ENCODE measurements at regions not wholly inside any gene's neighbourhood (a gene's known extent, or its start where the extent isn't known, plus 50 kb on each side); places are given as distances from the start of the nearest gene placed in this dataset.

DNA sequence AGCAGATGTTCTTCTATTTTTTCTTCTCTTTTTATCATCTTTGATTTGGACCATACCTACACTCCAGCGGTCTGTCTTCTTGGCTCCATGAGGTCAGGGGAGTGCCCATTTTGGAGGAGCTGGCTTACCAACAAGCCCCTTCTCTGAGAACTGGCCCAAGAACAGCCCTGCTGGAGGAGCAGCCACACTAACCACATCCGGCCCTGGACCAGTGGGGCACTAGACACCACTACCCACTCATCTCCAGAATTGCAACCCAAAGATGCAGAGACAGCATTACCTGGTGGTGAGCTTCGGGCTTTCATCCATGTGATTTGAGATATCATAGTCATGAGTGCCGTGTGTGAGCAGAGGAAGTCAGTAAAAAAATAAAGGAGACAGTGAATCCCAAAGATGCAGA, 599.4 kb upstream of the CDH4 start:
- peaks cover 6% of the 10 kb centered on the region for H3K9me3 Mint-ChIP-seq (ENCODE audit: unreplicated experiment)
- H3K27ac Mint-ChIP-seq (ENCODE audit: unreplicated experiment), result no peak overlapping the region
- DNase-seq, result no peak
- TF ChIP-seq, protein P1, sequence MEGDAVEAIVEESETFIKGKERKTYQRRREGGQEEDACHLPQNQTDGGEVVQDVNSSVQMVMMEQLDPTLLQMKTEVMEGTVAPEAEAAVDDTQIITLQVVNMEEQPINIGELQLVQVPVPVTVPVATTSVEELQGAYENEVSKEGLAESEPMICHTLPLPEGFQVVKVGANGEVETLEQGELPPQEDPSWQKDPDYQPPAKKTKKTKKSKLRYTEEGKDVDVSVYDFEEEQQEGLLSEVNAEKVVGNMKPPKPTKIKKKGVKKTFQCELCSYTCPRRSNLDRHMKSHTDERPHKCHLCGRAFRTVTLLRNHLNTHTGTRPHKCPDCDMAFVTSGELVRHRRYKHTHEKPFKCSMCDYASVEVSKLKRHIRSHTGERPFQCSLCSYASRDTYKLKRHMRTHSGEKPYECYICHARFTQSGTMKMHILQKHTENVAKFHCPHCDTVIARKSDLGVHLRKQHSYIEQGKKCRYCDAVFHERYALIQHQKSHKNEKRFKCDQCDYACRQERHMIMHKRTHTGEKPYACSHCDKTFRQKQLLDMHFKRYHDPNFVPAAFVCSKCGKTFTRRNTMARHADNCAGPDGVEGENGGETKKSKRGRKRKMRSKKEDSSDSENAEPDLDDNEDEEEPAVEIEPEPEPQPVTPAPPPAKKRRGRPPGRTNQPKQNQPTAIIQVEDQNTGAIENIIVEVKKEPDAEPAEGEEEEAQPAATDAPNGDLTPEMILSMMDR (IDR thresholded peaks at IDR 0.05; ENCODE audit: partially characterized antibody, unreplicated experiment), result no peak
- no peak overlapping the region for H3K4me3 Mint-ChIP-seq (ENCODE audit: unreplicated experiment)
- no peaks in the 10 kb centered on the region for H3K36me3 Mint-ChIP-seq (ENCODE audit: unreplicated experiment)
- H3K4me1 Mint-ChIP-seq (ENCODE audit: low read depth, unreplicated experiment), result no peaks in the 10 kb centered on the region
- peaks cover 3% of the 10 kb centered on the region for H3K27me3 Mint-ChIP-seq (ENCODE audit: unreplicated experiment)

DNA sequence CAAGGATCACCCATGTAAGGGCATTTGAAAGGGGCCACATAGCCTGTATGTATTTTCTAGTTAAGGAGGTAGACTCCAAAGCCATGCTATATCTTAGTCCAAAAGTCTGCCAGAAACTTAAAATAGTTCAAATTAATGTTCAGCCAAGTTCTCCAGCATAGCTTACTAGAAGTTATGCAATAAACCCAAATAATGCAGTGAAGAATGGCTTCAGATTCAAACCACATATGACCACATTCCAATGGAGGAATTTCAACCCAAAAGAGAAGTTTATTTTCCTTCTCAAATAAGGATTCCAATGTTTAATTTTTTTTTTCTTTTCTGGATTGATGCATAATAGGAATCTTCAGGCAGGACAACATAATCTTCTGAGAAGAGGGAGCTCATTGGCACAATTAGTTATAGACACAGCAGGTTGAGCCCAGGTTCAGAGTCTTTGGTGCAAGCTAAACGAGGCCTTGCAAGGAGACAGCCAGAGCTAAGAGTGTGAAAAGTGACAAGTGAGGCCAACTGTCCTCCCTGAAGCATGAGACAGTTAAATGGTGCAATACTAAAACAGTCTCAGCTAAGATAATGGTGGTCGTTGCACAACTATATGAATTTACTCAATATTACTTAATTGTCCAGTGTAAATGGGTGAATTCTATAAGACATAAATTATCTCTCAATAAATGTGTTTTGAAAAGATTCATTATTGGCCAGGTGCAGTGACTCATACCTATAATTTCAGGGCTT, 598.8 kb upstream of the CDH4 start:
- DNase-seq, result no peak
- Mint-ChIP-seq H3K36me3 (ENCODE audit: unreplicated experiment) (no peaks in the 10 kb centered on the region), H3K9me3 (ENCODE audit: unreplicated experiment) (peaks cover 6% of the 10 kb centered on the region), H3K4me3 (ENCODE audit: unreplicated experiment) (no peak overlapping the region), H3K27me3 (ENCODE audit: unreplicated experiment) (peaks cover 3% of the 10 kb centered on the region), H3K27ac (ENCODE audit: unreplicated experiment) (no peak overlapping the region), H3K4me1 (ENCODE audit: low read depth, unreplicated experiment) (peaks cover 2% of the 10 kb centered on the region)
- TF ChIP-seq, protein P1 (IDR thresholded peaks at IDR 0.05; ENCODE audit: partially characterized antibody, unreplicated experiment), result no peak

DNA sequence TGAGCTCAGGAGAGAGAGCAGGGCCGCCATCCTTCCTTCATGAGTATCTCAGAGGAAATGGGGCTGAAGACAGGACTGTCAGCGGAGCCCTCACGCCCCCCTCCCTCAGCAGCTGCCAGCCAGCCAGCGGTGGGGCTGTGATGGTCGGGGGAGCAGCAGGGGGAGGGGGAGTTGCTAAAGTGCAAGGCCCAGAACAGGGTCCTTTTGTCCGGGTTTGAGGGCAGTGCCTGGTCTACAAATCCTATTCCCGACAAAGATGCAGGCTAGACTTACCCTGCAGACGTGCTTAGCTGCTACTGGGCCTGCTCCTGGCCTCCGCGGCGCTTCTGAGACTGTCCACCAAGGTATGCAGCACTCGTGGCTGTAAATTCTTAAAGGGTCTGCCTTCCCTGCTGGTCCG, 593.4 kb upstream of the CDH4 start:
- Mint-ChIP-seq H3K27me3 (ENCODE audit: unreplicated experiment) (peaks cover 2% of the 10 kb centered on the region), H3K4me3 (ENCODE audit: unreplicated experiment) (no peak overlapping the region), H3K27ac (ENCODE audit: unreplicated experiment) (no peak overlapping the region), H3K4me1 (ENCODE audit: low read depth, unreplicated experiment) (peaks cover 2% of the 10 kb centered on the region), H3K9me3 (ENCODE audit: unreplicated experiment) (peaks cover 8% of the 10 kb centered on the region), H3K36me3 (ENCODE audit: unreplicated experiment) (no peaks in the 10 kb centered on the region)
- TF ChIP-seq, protein P1 (IDR thresholded peaks at IDR 0.05; ENCODE audit: partially characterized antibody, unreplicated experiment), result no peak
- no peak for DNase-seq

DNA sequence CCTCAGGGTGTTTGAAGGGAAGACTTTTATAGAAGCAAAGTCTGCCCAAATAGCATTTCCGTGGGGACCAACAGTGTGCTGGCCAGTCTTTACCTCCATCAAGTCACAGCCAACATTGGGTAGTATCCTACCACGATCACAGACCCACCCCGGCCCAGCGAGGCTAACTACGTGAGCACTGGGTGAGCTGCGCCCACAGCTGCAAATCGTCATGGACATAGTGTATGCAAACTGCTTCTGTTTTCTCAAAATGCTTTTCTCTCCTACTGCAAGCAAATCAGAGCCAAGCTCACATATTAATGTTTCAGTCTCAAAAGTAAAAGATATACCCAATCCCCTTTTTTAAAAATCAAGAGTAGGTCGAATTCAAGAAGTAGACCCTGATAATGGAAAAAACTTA, 592.8 kb upstream of the CDH4 start:
- Mint-ChIP-seq H3K9me3 (ENCODE audit: unreplicated experiment) (peaks cover 8% of the 10 kb centered on the region), H3K27ac (ENCODE audit: unreplicated experiment) (no peak overlapping the region), H3K4me1 (ENCODE audit: low read depth, unreplicated experiment) (peaks cover 2% of the 10 kb centered on the region), H3K27me3 (ENCODE audit: unreplicated experiment) (peaks cover 3% of the 10 kb centered on the region), H3K4me3 (ENCODE audit: unreplicated experiment) (no peak overlapping the region), H3K36me3 (ENCODE audit: unreplicated experiment) (no peaks in the 10 kb centered on the region)
- TF ChIP-seq, protein P1 (IDR thresholded peaks at IDR 0.05; ENCODE audit: partially characterized antibody, unreplicated experiment), result no peak
- DNase-seq, result no peak

DNA sequence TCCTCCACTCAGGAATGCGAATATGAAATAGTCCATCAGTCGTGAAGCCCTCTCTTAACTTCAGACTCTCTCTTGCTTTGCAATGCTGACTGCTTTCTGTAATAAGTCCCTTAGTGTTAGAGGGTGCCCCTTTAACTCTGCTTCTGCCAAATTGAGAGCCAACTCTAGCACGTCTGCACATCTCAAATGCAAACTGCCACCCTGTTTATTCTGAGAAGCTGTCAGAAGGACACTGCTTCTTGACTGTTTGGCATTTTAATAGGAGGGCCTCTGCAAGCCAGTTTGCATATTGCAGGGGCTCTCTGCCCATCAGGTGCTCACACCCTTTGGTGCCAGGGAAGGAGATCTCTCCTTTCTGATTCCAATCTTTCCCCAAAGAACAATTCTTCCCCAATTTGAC, 589.8 kb upstream of the CDH4 start:
- H3K4me3 Mint-ChIP-seq (ENCODE audit: unreplicated experiment), result no peak overlapping the region
- H3K36me3 Mint-ChIP-seq (ENCODE audit: unreplicated experiment), result no peaks in the 10 kb centered on the region
- TF ChIP-seq, protein P1 (IDR thresholded peaks at IDR 0.05; ENCODE audit: partially characterized antibody, unreplicated experiment), result no peak
- peaks cover 3% of the 10 kb centered on the region for H3K27me3 Mint-ChIP-seq (ENCODE audit: unreplicated experiment)
- peaks cover 2% of the 10 kb centered on the region for H3K4me1 Mint-ChIP-seq (ENCODE audit: low read depth, unreplicated experiment)
- DNase-seq, result no peak
- H3K27ac Mint-ChIP-seq (ENCODE audit: unreplicated experiment), result no peak overlapping the region
- H3K9me3 Mint-ChIP-seq (ENCODE audit: unreplicated experiment), result peaks cover 2% of the 10 kb centered on the region
